ENCODE measurements at regions not wholly inside any gene's neighbourhood (a gene's known extent, or its start where the extent isn't known, plus 50 kb on each side); places are given as distances from the start of the nearest gene placed in this dataset.

- in situ Hi-C loops (cut with MboI) (no loop called here), intact Hi-C loops (cut with micrococcal nuclease) (no loop called here)
- no peaks in the 10 kb centered on the region for H3K36me3 ChIP-seq (ENCODE audit: control insufficient read depth, insufficient read depth, low read length)
- H3K4me3 ChIP-seq = no peak overlapping the region
- no peak for TF ChIP-seq ELK3 (CRISPR knock-in tag; IDR thresholded peaks at IDR 0.05)
- no peak for TF ChIP-seq DLX4 (CRISPR knock-in tag; IDR thresholded peaks at IDR 0.05)
- no peak for TF ChIP-seq ZNF780A (CRISPR knock-in tag; IDR thresholded peaks at IDR 0.05)
- TF ChIP-seq ZNF668 (CRISPR knock-in tag; IDR thresholded peaks at IDR 0.05) = no peak
- TF ChIP-seq NCOA2 (IDR thresholded peaks at IDR 0.05; ENCODE audit: partially characterized antibody in 2 of 2) = no peak
- no peak for TF ChIP-seq MLX (CRISPR knock-in tag; conservative IDR thresholded peaks at IDR 0.05)
- TF ChIP-seq COPS2 (conservative IDR thresholded peaks at IDR 0.05) = no peak
- TF ChIP-seq ZNF830 (CRISPR knock-in tag; IDR thresholded peaks at IDR 0.05) = no peak
- no peak for TF ChIP-seq ZC3H11A (IDR thresholded peaks at IDR 0.05; ENCODE audit: low read depth, low read length)
- no peak for TF ChIP-seq EZH2 (IDR thresholded peaks at IDR 0.05; ENCODE audit: borderline replicate concordance, low read depth, low read length)
- TF ChIP-seq SNIP1 (IDR thresholded peaks at IDR 0.05; ENCODE audit: low read depth) = no peak
- no peak for TF ChIP-seq TFAM (CRISPR knock-in tag; conservative IDR thresholded peaks at IDR 0.05)
- TF ChIP-seq, protein P1, sequence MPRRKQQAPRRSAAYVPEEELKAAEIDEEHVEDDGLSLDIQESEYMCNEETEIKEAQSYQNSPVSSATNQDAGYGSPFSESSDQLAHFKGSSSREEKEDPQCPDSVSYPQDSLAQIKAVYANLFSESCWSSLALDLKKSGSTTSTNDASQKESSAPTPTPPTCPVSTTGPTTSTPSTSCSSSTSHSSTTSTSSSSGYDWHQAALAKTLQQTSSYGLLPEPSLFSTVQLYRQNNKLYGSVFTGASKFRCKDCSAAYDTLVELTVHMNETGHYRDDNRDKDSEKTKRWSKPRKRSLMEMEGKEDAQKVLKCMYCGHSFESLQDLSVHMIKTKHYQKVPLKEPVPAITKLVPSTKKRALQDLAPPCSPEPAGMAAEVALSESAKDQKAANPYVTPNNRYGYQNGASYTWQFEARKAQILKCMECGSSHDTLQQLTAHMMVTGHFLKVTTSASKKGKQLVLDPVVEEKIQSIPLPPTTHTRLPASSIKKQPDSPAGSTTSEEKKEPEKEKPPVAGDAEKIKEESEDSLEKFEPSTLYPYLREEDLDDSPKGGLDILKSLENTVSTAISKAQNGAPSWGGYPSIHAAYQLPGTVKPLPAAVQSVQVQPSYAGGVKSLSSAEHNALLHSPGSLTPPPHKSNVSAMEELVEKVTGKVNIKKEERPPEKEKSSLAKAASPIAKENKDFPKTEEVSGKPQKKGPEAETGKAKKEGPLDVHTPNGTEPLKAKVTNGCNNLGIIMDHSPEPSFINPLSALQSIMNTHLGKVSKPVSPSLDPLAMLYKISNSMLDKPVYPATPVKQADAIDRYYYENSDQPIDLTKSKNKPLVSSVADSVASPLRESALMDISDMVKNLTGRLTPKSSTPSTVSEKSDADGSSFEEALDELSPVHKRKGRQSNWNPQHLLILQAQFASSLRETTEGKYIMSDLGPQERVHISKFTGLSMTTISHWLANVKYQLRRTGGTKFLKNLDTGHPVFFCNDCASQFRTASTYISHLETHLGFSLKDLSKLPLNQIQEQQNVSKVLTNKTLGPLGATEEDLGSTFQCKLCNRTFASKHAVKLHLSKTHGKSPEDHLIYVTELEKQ (CRISPR knock-in tag; IDR thresholded peaks at IDR 0.05) = no peak
- TF ChIP-seq PTRF (tag; IDR thresholded peaks at IDR 0.05) = no peak
- TF ChIP-seq, protein P2, sequence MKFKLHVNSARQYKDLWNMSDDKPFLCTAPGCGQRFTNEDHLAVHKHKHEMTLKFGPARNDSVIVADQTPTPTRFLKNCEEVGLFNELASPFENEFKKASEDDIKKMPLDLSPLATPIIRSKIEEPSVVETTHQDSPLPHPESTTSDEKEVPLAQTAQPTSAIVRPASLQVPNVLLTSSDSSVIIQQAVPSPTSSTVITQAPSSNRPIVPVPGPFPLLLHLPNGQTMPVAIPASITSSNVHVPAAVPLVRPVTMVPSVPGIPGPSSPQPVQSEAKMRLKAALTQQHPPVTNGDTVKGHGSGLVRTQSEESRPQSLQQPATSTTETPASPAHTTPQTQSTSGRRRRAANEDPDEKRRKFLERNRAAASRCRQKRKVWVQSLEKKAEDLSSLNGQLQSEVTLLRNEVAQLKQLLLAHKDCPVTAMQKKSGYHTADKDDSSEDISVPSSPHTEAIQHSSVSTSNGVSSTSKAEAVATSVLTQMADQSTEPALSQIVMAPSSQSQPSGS (CRISPR knock-in tag; IDR thresholded peaks at IDR 0.05) = no peak
- no peak for TF ChIP-seq SMARCB1 (IDR thresholded peaks at IDR 0.05; ENCODE audit: insufficient read length, low read depth)
- no peak for TF ChIP-seq ZNF12 (CRISPR knock-in tag; IDR thresholded peaks at IDR 0.05)
- TF ChIP-seq GABPB1 (CRISPR knock-in tag; IDR thresholded peaks at IDR 0.05) = no peak
- TF ChIP-seq KLF10 (CRISPR knock-in tag; IDR thresholded peaks at IDR 0.05) = no peak
- H2AFZ ChIP-seq (ENCODE audit: low read depth, low read length) = no peak overlapping the region
- no peaks in the 10 kb centered on the region for H4K20me1 ChIP-seq (replicated peaks; ENCODE audit: control insufficient read depth, insufficient read depth, low read length)
- ChIA-PET POLR2A (no interaction called here), CTCF (ENCODE audit: low intra/inter-chr PET ratio) (no interaction called here)
- H3K4me1 ChIP-seq (replicated peaks in 1 of 2; ENCODE audit: control insufficient read depth in 2 of 2, insufficient read depth in 2 of 2, low read length in 2 of 2) = no peaks in the 10 kb centered on the region
- FAIRE-seq (no peak), ATAC-seq (no peak), DNase-seq (ENCODE audit: extremely low read depth in 1 of 4, low spot score in 3 of 4) (no peak)
- H3K27me3 ChIP-seq (ENCODE audit: control insufficient read depth in 2 of 2, insufficient read depth in 2 of 2, low read length in 2 of 2) = no peaks in the 10 kb centered on the region
- H3K4me2 ChIP-seq (ENCODE audit: insufficient read depth, low read length) = no peak overlapping the region
- WGBS (ENCODE audit: insufficient coverage, low coverage, missing lambda C conversion rate) = 0% methylated on average over 3 of the region's 3 CpGs
- no peaks in the 10 kb centered on the region for H3K79me2 ChIP-seq (ENCODE audit: control insufficient read depth, insufficient read depth, low read length)
- H3K27ac ChIP-seq (ENCODE audit: extremely low read depth, low read depth, low read length) = no peak overlapping the region
- H3K9me3 ChIP-seq (replicated peaks; ENCODE audit: control insufficient read depth, insufficient read depth, low read depth, low read length) = no peaks in the 10 kb centered on the region
- no peak overlapping the region for H3K9ac ChIP-seq (ENCODE audit: insufficient read depth in 1 of 2, low read depth in 2 of 2, low read length in 2 of 2)
- no TSS peak for BruUV-seq (replicated peaks)
- no peaks in the 10 kb centered on the region for H3K9me1 ChIP-seq (ENCODE audit: control insufficient read depth, insufficient read depth, low read length)
Measured at GRCh38 chr5:155783791-155784190, 543.2 kb upstream of the SGCD start.
